ENCODE measurements at regions not wholly inside any gene's neighbourhood (a gene's known extent, or its start where the extent isn't known, plus 50 kb on each side); places are given as distances from the start of the nearest gene placed in this dataset.
A peak's percentile ranks its signal among the peaks of the same experiment; 100 is the strongest.
"Not testable (repeated sequence)": the region's sequence is repeated elsewhere in the genome, so short reads cannot be mapped to it uniquely, and the experiment has no call there.

DNA sequence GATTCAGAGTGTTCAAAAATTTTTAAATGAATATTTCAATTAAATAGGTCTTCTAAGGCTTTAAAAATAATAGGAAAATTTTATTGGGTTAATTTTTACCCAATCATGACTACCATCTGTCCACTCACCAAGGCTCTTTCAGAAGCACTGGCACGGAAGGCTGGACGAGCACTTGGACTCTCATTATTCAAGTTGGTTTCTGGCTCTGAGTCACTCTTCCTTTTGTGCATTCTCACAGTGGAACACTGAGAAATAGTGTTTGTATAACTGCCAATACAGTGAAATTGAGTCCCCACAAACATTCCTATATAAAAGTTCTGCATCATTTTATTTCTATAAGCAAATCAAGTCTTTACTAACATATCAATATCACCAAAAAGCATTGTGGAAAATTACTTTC lies 1149.0 kb downstream of the EFNA5 start:
- DNase-seq (ENCODE audit: insufficient read length, low spot score) (no peak), FAIRE-seq (no peak)

DNA sequence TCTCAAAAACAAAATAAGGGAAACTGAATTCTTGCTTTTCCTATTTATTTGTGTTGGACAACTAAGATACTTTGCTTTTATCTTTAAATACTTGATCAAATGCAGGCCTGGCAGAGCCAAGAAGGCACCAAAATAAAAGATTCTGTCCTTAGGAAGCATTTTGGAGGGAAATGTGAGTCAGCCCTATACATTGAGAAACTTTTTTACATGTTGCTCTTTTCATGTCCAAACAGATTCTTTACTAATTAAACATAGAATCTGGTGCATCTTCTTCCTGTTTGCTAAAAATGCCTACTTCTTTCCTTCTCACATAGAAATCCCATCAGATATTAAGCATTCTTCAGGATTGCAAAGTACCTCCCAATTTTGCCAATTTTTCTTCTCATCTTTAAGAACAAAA lies 1160.4 kb downstream of the EFNA5 start:
- no peak for DNase-seq (ENCODE audit: insufficient read length, low spot score)
- FAIRE-seq, result no peak

DNA sequence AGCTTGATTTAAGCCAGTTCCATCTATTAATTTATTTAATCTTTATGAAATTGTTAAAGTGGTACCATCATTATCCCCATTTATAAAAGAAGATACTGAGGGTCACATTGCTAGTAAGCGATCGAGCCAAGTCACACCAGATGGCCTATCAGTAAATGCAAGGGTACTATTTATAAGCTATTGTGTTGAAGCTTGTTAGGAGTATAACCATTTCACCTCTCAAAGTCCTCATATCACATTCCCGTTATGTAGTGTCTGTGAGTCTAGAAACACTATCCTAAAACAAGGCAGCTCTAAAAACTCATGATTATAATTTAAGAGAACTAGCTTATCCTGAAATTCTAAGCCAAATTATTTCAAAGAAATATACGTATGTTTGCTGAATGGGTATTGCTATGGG lies 1161.8 kb downstream of the EFNA5 start:
- FAIRE-seq, result no peak
- no peak for DNase-seq (ENCODE audit: insufficient read length, low spot score)

DNA sequence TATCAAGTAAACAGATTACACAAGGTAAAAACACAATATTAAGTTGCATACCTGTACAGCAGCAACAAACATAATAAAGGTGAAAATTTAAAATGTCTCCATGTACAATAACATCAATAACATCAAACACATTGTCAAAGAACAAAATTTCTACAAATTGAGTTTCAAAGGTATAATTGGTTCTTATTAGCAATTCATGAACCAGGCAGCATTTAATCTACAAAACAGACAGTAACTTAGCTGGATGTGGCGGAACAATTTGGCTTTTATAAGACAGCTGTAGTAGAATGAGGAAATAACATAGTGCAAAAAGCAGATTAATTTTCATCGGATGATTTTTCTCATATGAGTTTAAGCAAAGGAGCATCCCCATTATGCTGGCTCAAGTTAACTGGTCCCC lies 1176.8 kb downstream of the EFNA5 start:
- FAIRE-seq, result no peak
- no peak for DNase-seq (ENCODE audit: insufficient read length, low spot score)

DNA sequence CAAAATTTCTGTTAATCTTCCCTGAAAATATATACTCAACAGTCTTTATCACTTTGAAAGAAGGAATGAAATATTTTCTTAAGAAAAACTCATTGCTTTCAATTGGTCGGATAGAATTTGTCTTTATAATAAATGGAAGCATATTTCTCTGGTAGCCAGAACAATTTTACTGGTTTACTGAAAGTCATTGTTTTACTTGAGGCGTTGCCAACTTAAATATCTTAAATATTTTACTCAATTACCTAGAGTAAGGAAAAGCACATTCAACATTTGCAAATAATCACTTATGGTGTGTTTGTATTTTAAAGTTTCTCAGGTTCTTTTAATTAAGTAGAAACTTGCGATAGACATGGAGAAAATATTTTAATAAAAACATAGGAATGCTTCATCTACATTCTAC lies 1181.7 kb downstream of the EFNA5 start:
- DNase-seq (ENCODE audit: insufficient read length, low spot score) (no peak), FAIRE-seq (no peak)

DNA sequence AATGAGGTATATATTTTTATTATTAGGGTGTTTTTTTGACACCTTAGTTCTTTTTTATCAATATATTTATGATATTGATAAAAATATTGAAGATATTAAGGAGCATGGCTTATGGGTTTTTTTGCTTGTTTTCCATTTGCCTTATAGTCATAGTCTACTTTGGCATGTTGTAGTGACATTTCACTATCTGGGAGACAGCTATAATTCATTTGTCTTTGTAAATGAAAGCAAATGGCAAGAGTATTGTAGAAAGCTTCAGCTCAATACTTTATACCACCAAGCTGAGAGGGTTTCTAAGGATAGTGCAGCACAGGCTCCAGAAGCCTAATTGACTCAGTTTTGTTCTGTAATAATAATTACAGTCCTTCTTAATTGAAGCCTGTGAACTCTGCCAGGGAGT lies 1182.3 kb downstream of the EFNA5 start:
- FAIRE-seq (no peak), DNase-seq (ENCODE audit: insufficient read length, low spot score) (no peak)

DNA sequence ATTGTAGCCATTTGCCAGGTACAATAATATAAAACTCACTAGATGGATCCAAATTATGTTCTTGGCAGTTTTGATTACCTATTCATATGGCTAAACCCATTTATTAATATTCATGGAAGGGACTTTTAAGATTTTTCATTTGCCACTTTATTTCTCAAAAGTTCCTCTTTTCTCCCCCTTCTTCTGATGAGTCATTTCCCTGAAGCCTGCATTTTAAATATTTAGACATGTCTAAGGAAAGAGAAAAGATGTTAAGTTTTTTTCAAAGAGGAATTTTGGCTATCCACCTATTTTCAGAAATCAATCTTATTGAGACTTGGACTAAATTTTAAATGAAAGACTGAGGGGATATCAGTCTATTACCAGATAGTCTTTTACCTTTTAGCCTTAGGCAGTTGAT lies 1189.4 kb downstream of the EFNA5 start:
- no peak for FAIRE-seq
- DNase-seq (ENCODE audit: insufficient read length, low spot score), result no peak

DNA sequence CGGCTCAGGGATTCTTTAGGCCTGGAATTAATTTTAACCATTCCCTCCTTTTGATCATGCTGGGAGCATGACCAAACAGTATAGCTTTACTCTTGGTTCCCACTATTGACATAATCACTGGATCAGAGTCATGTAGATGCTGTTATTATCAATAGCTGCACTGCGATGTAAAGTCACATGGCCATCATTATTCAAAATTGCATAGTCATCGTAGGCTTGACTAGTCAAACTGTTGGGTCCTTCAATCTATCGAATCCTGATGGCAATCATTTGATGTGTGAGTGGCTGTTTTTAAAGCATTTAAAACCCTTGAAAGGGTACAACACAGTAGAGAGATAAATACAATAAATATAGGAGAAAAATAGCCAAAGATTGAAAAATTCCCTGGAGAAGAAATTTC lies 1194.1 kb downstream of the EFNA5 start:
- FAIRE-seq, result no peak

DNA sequence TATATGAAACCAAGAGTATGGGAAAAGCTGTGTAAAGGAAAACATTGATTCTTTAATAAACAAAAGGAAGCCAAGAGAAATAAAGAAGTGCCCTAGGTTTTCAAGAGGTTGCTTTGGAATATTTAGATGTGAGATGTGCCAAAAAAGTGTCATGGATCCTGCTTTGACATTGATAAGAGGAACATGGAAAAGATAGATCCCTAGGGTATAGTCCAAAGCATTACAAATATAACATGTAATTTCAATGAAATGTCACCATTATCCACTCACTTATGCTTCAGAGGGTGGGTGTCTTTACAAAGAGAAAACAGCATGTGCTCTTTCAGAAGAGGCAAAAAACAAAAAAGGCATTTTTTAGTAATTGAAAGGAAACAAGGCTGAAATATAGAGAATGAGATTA lies 1196.7 kb downstream of the EFNA5 start:
- FAIRE-seq (no peak), DNase-seq (ENCODE audit: insufficient read length, low spot score) (no peak)

More for the DNA sequence above, 1194.1 kb downstream of the EFNA5 start:
- DNase-seq (ENCODE audit: insufficient read length, low spot score), result no peak

DNA sequence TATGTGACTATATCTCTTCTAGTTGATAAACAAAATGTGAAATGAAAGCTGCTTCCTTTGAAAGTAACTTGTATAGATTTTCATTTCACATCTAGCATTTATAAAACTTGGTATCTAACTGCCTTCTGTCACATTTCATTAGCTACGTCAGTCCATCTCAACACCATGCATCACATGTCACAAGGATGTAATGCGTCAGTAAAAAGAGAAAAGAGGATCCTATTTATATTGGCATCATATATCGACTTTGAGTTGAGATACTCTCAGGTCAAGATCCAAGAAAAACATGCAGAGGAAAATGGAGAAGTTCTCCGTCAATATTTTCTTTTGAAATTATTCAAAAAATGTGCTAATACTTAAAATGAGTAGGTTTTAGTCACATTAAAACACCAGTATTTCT lies 1211.2 kb downstream of the EFNA5 start:
- FAIRE-seq (no peak), DNase-seq (ENCODE audit: insufficient read length, low spot score) (no peak)

DNA sequence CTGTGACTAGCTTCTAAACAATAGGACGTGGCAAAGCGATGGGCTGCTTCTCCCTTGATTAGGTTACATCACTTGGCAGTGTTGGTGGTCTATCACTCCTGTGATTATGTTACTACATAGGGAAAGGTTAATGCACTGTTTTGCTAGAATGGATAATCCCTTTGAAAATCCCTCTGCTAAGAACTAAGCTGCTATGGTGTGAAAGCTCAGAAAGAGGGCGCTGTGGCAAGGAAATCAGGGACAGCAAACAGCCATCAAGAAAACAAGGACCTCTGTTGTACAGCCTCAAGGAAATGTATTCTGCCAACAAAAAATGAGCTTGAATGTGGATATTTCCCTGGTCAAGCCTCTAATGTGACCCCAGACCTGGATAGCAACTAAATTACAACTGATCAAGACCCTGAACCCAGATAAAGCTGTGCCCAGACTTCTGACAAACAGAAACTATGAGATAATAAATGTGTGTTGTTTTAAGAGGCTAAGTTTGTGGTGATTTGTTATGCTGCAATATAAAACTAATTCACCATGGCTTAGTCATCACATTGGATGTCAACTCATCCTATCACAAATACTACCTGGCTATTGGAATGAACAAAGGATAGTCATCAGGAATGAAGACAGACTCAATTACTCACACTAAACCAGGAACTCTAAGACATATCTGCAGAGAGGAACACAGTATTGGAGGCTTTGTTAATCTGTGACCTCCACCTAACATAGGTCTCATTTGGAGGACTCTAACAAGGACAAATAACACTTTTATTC lies 1215.9 kb downstream of the EFNA5 start:
- DNase-seq (ENCODE audit: insufficient read length, low spot score) (no peak), FAIRE-seq (no peak)

DNA sequence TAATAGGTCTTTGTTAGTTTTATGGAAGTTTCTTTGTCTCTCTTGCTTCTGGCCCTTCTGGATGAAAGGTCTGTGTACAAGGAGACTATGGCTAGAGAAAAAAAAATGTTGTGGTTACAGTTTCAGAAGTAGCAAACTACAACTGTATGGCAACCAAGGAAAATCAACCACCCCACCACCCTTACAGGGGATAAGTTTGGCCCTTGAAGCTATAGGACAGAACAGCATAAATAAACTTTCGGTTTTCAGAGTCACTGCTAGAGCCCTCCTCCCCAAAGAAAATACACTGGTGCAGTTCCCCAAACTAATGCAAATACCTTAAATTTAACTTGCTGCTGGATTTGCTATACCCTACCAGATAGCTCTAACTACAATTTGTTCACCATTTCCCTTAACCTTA lies 1216.7 kb downstream of the EFNA5 start:
- FAIRE-seq, result no peak
- no peak for DNase-seq (ENCODE audit: insufficient read length, low spot score)

DNA sequence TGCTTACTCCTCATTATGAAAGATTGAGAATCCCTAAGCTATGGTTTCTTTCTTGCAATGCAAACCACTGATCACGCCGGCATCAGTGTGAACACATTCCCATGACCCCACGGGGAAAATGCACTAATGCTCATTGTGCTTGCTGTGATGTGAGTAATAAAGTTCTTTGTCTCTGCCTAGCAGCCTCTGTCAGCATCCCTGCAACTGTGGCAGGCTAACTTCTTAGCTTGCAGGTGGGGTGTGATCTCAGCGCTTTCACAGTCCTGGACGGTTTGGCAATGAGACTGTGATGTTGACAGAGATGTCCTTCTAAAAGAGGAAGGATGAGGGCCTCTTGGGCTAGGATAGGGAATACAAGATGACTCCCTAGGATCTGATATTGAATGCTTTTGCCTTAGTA lies 1218.7 kb downstream of the EFNA5 start:
- DNase-seq (ENCODE audit: insufficient read length, low spot score) (no peak), FAIRE-seq (no peak)

DNA sequence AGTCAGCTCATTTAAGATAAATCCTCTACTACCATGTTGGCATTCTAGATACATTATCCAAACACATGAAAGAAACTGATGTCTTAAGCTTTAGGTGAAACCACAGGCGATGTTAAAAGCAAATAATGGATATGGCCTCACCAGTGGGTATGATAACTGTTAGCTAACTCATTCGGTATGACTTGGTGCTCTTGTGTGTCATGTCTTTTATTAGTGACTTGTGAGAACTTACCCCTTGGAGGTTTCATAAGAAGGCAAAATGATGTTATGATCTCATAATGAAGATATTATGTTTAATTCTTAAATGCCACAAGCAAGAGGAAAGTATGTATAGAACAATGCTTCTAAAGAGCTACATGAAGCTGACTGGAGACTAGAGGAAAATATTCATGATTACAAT lies 1227.0 kb downstream of the EFNA5 start:
- FAIRE-seq (no peak), DNase-seq (ENCODE audit: insufficient read length, low spot score) (no peak)

DNA sequence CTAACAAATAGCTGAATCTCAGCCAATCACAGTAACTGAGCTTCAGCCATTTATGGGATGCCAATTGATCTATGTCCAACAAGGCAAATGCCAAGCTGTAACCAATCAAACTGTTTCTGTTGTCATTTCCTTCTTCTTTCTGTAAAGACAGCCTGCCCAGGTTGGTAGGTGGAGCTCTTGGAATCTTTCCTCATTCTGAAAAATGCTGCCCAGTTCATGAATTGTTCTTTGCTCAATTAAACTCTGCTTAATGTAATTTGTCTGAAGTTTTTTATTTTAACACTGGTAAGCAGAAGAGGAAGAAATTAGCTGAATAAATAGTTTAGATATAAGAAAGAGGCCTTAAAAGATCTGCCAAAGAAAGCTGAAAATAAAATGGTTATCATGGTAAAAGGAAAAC lies 1235.6 kb downstream of the EFNA5 start:
- FAIRE-seq (no peak), DNase-seq (ENCODE audit: insufficient read length, low spot score) (no peak)

DNA sequence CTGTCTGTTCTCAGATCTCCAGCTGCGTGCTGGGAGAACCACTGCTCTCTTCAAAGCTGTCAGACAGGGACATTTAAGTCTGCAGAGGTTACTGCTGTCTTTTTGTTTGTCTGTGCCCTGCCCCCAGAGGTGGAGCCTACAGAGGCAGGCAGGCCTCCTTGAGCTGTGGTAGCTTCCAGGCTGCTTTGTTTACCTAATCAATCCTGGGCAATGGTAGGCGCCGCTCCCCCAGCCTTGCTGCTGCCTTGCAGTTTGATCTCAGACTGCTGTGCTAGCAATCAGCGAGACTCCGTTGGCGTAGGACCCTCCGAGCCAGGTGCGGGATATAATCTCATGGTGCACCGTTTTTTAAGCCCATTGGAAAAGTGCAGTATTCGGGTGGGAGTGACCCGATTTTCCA lies 1240.0 kb downstream of the EFNA5 start:
- not testable (repeated sequence) for FAIRE-seq

DNA sequence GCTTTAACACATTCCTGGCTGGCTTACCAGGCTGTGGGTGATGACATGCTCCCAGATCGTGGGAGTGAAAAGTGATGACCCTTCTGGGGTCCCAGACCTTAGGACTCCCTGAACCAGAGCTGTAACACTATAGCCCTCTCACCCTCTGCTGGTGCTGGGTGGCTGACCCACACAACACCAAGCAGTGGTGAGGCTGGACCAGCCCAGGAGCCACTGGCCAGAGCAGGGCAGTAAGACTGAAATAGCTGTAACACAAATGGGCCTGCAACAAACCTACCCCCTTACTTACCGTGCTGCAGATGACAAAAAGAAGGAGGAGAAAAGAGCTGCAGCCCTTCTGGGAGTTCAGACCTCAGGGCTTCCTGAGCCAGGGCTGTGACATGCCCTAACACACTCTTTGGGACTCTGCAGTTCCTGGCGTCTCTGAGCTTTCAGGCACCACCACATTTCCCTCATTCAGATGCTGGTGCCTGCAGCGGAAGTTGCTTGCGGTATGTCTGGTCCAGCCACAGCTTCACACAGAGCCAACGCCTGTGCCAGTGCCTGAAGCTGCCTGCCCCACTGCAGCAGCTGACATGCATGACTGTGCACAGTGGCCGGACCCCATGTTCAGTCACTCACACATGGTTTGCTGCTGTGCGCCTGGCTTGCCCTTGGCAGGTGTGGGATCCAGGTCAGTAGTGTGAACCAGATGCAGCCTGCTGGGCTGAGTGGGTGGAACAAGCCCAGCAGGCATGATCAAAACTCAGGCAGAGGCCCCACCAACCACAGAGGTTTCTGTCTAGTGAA lies 1247.4 kb downstream of the EFNA5 start:
- DNase-seq (ENCODE audit: insufficient read length, low spot score), result no peak

More for the DNA sequence above, 1240.0 kb downstream of the EFNA5 start:
- DNase-seq (ENCODE audit: insufficient read length, low spot score), result not testable (repeated sequence)

DNA sequence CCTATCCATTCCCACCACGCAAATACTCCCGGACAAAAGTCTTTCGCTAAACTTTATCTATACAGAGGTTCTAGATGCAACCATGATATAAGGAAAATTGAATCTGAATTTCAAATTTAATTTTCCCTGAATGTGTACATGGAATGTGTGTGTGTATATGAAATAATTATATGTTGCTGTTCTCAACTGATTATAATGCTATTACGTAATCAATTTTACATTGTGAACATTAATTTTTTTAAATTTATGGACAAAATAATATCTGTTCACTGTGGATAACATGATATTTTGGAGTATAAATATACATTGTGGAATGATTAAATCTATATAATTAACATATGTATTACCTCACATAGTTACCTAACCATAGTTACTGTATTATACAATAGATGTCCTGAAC lies 1250.6 kb downstream of the EFNA5 start:
- FAIRE-seq, result no peak
- no peak for DNase-seq (ENCODE audit: insufficient read length, low spot score)

More for the DNA sequence above, 1247.4 kb downstream of the EFNA5 start:
- FAIRE-seq, result no peak

DNA sequence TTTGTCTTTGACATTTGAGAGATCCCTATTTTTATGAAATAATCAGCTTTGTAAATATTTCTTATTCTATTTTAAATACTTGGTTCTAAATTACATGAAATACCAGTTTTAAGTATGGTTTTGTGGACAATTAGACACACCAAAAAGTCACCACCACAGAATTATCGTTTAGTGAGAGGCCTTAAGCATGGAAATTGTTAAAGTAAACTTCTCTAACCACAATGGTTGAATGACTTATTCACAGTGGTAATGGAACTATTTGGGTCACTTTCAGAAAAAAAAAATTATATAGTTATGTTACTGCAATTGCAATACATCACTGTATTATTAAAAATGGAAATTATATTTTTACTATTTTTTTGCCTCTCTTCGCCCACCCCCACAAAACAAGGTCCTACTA lies 1252.5 kb downstream of the EFNA5 start:
- FAIRE-seq (no peak), DNase-seq (ENCODE audit: insufficient read length, low spot score) (no peak)

DNA sequence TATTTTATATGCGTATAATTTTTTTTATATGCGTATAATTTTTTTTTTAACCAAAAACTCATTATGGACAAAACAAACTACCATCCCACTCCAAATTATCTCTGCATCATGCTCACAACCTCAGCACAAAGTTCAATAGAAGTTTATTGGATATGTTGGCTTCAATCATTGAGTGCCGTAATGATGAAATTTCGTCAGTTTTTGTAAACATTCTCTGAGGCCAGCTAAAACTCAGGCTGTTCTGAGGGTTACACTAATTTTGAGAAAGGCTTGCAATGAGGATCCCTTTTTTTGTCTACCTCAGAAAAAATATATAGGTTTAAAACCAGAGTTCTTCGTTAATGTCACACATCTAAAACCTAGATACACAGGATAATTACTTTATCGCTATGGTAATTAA lies 1253.2 kb downstream of the EFNA5 start:
- DNase-seq (ENCODE audit: insufficient read length, low spot score), result no peak
- no peak for FAIRE-seq

DNA sequence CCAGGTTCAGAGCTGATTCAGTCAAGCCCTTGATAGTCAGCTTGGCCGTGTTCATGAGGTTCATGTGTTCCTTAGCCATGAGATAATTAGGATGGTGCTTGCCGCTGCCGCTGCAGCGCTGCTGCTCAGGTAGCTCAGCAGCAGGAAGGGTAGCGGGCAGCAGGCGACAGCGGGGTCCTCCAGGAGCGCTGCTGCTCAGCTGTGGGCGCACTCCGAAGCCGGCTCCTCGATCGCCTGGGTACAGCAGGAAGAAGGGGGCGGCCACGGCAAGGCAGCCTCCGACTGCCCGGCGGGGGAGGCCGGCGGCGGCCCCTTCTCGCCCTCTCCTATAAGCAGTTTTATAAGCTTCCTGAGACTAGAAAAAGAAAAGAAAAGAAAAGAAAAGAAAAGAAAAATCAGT lies 1253.6 kb downstream of the EFNA5 start:
- FAIRE-seq (no peak), DNase-seq (ENCODE audit: insufficient read length, low spot score) (no peak)

DNA sequence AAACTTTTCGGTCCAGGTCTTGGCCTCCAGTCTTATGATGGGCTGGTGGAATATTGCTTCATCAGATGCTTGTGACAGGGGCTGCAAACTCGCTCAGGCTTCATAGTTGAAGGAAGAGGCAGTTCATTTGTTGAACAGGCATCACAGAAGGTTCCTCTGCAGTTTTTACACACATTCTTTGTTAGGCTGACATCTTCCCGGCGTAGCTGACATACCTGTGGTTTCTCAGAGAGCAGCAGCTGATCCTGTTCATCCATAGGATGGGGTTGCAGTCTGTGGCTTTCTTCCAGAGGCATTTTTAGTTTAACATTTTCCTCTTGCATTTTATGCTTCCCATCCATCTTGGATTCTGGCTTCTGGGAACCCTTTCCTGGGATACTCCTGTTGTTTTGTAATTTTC lies 1255.2 kb downstream of the EFNA5 start:
- FAIRE-seq (peak; percentile 36), DNase-seq (ENCODE audit: insufficient read length, low spot score) (peak; percentile 49)
